GM23248 (cell line): ENCODE measurements at regions not wholly inside any gene's neighbourhood (a gene's known extent, or its start where the extent isn't known, plus 50 kb on each side); places are given as distances from the start of the nearest gene placed in this dataset.

Experiments used
- EZH2 ChIP-seq: fragments of 200-600 bp; sonication (generic); IDR thresholded peaks from 2 replicates; pipeline ENCODE4 v1.6.1; 2018; ENCODE audit warnings: antibody characterized with exemption, mild to moderate bottlenecking; ENCODE audit not compliant: insufficient read depth, poor library complexity, severe bottlenecking
- EZH2phosphoT487 ChIP-seq: fragments of 200-600 bp; sonication (generic); IDR thresholded peaks from 2 replicates; pipeline ENCODE4 v1.6.1; 2018; ENCODE audit warnings: antibody characterized with exemption, moderate library complexity, mild to moderate bottlenecking, low read depth; ENCODE audit not compliant: insufficient read depth

GRCh38 chr6:137995371-137995770, 111.8 kb downstream of the PERP start:
- TF ChIP-seq EZH2 (no peak), EZH2phosphoT487 (no peak)
